AG09309 (cell line): ENCODE measurements at regions not wholly inside any gene's neighbourhood (a gene's known extent, or its start where the extent isn't known, plus 50 kb on each side); places are given as distances from the start of the nearest gene placed in this dataset.

Source experiments
- DNase-seq: peaks from one replicate; pipeline ENCODE4 v3.0.0-alpha.2; 2010; ENCODE audit warnings: low read depth
- H3K4me3 ChIP-seq: 2 replicates; pipeline ENCODE4 v1.5.1; 2011; ENCODE audit warnings: mild to moderate bottlenecking, low read depth, low read length, moderate library complexity; ENCODE audit not compliant: control insufficient read depth
- CTCF ChIP-seq: IDR thresholded peaks from 2 replicates; pipeline ENCODE4 v1.5.1; 2011; ENCODE audit warnings: mild to moderate bottlenecking, low read depth, low read length, inconsistent platforms; ENCODE audit not compliant: insufficient read depth, control insufficient read depth; ENCODE audit errors: missing control alignments

- no peak for DNase-seq
- TF ChIP-seq CTCF = no peak
- no peak overlapping the region for H3K4me3 ChIP-seq
Observed at GRCh38 chr1:165014753-165015152, 341.8 kb downstream of the LMX1A start.

GRCh38 chr1:165011991-165012531 lies 344.5 kb downstream of the LMX1A start:
- no peak for TF ChIP-seq CTCF

GRCh38 chr1:165011186-165011585 lies 345.3 kb downstream of the LMX1A start:
- TF ChIP-seq CTCF = no peak
- no peak for DNase-seq
- no peak overlapping the region for H3K4me3 ChIP-seq

More at GRCh38 chr1:165011991-165012531, 344.5 kb downstream of the LMX1A start:
- H3K4me3 ChIP-seq = no peak overlapping the region
- DNase-seq = no peak

- no peak for TF ChIP-seq CTCF
- no peak overlapping the region for H3K4me3 ChIP-seq
- DNase-seq = no peak
Observed at GRCh38 chr1:165010418-165011070, 346.0 kb downstream of the LMX1A start.

- no peak for DNase-seq
- no peak for TF ChIP-seq CTCF
- H3K4me3 ChIP-seq = no peak overlapping the region
Observed at GRCh38 chr1:165006831-165007230, 349.7 kb downstream of the LMX1A start.

DNA sequence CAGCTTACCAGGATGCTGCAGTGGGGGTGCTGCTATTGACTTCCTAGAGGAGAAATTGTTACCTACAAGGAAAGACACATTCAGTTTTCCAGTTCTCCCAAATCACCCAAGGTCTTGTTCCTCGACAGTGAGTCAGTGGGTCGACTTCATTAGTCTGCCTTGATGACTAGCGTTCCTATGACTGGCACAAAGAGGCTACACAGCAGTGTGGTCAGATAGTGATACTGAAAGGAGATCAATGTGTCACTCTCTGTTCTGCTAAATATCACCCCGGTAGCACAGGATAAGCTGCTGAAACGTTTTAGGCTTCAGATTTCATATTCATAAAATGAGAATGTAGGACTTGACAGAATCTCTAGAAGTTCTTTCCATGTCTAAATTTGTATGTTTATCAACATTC lies 357.4 kb downstream of the LMX1A start:
- no peak for TF ChIP-seq CTCF
- no peak overlapping the region for H3K4me3 ChIP-seq
- no peak for DNase-seq
